ENCODE measurements at regions not wholly inside any gene's neighbourhood (a gene's known extent, or its start where the extent isn't known, plus 50 kb on each side); places are given as distances from the start of the nearest gene placed in this dataset.

- TF ChIP-seq CTCF (IDR thresholded peaks at IDR 0.05; ENCODE audit: low read length) (no peak), EZH2 (optimal IDR thresholded peaks at IDR 0.05; ENCODE audit: low read depth, low read length) (no peak), EZH2phosphoT487 (IDR thresholded peaks at IDR 0.05; ENCODE audit: low read length) (no peak)
These were observed 64.6 kb upstream of the PTPRJ start for GRCh38 chr11:47915783-47916182.

All from MM.1S (cell line).